ENCODE measurements at regions not wholly inside any gene's neighbourhood (a gene's known extent, or its start where the extent isn't known, plus 50 kb on each side); places are given as distances from the start of the nearest gene placed in this dataset.

GRCh38 chr4:180335566-180335965, 1907.6 kb upstream of the TENM3 start:
- no peak for TF ChIP-seq SP1 (IDR thresholded peaks at IDR 0.05; ENCODE audit: low read depth, low read length)
- TF ChIP-seq IRF5 (IDR thresholded peaks at IDR 0.05; ENCODE audit: borderline replicate concordance), result no peak
- no peak for TF ChIP-seq EZH2 (IDR thresholded peaks at IDR 0.05; ENCODE audit: borderline replicate concordance, control insufficient read depth, low read depth, low read length)
- no peak for TF ChIP-seq CTCF (IDR thresholded peaks at IDR 0.05 in 2 of 3, conservative IDR thresholded peaks at IDR 0.05 in 1 of 3; ENCODE audit: control insufficient read depth in 2 of 3, extremely low read depth in 1 of 3, insufficient read depth in 1 of 3, low read depth in 3 of 3, low read length in 3 of 3)
- TF ChIP-seq SUPT20H (IDR thresholded peaks at IDR 0.05; ENCODE audit: borderline replicate concordance, control insufficient read depth, low read depth, low read length), result no peak
- no peak for TF ChIP-seq HDGF (IDR thresholded peaks at IDR 0.05)
- TF ChIP-seq POLR2A (IDR thresholded peaks at IDR 0.05; ENCODE audit: low read depth, low read length), result no peak
- TF ChIP-seq PKNOX1 (IDR thresholded peaks at IDR 0.05), result no peak
- TF ChIP-seq, protein P1, sequence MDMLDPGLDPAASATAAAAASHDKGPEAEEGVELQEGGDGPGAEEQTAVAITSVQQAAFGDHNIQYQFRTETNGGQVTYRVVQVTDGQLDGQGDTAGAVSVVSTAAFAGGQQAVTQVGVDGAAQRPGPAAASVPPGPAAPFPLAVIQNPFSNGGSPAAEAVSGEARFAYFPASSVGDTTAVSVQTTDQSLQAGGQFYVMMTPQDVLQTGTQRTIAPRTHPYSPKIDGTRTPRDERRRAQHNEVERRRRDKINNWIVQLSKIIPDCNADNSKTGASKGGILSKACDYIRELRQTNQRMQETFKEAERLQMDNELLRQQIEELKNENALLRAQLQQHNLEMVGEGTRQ (IDR thresholded peaks at IDR 0.05; ENCODE audit: borderline replicate concordance, low read depth, low read length), result no peak
- no peak for TF ChIP-seq TAF1 (IDR thresholded peaks at IDR 0.05; ENCODE audit: borderline replicate concordance, low read depth, low read length)
- no peak for TF ChIP-seq LARP7 (IDR thresholded peaks at IDR 0.05)
- TF ChIP-seq NRF1 (conservative IDR thresholded peaks at IDR 0.05; ENCODE audit: low read depth, low read length), result no peak

Measured in GM12878 (cell line).